Ammon's horn (tissue), 1 donor: ENCODE measurements at regions not wholly inside any gene's neighbourhood (a gene's known extent, or its start where the extent isn't known, plus 50 kb on each side); places are given as distances from the start of the nearest gene placed in this dataset.

Source experiments
- DNase-seq: peaks from one replicate; pipeline ENCODE4 v3.0.0-alpha.2; 2016; ENCODE audit warnings: low spot score

DNA sequence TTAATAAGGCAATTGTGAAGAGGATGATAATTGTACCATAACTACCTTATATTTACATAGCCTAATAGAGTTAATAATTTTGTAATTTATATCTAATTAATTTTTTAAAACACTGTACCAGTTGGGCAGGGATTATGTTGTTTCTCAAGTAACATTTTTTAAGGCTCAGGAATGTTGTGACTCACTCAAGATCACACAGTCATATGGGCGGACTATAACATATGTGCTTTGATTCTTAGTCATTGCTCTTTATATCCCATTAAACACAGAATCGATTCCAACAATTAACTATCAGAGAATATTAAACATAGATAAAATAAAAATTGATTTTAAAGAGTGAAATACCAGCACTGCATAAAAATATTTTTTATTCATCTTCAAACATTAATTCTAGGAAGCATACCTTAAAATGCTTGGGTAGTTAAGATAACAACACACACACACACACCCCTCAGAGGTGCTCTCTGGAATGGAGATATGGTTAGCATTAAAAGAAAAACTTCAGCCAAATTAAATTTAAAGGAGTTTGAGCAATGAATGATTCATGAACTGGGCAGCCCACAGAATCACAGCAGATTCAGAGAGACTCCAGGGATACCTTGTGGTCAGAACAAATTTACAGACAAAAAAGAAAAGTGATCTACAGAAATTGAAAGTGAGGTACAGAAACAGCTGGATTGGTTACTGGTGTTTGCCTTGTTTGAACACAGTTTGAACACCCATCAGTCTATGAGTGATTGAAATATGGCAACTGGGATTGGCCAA is 869.4 kb upstream of the ID2 start:
- no peak for DNase-seq

DNA sequence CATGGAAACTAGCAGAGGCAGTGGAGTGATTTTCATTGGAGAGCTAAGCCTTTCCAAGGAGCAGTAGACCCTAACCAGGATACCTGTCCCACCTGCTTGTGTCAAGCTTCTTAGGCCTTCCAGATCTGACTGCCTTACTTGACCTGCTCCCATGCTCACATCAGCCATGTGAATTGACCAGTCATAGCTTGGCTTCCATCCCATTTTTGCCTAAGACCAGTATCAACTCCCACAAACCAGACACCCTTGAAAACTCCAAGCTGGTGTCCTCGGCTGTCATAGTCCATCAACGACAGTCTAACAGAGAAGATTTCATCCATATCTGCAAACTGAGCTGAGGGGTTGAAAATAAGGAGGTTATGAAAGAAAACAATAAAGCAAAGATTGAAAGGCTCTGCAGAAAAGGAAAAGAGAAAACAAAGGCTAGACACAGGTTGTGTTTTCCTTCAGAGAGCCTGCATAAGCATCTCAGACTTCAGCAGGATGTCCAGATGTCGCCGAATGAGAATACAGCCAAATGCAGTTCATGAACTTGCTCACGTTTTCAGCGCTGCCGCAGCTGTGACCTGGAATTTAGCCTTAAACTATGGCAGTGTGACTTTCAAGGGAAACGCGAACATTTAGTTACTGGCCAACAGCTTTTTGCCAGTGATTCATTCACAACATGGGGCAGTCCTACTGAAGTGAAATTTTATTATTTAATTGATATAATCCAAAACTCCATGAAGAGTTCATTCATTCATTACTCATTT is 868.1 kb upstream of the ID2 start:
- DNase-seq: no peak

- no peak for DNase-seq
Measured at GRCh38 chr2:7815726-7816125, 866.1 kb upstream of the ID2 start.

DNA sequence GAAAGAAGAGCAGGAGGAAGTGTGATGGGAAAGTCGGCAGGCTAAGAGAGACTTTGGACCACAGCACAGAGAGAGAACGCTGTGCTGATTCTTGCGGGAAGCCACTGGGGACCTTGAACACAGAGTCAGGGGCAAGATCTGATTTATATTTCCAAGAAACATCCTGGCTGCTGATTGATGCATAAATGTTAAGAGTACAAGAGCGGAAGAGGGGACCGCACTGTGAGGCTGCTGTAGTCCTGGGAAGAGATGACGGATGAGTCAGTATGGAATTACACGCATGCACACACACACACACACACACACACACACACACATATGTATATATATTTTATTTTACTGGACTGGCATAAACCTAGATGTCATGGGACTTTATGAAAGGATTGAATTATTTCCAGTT is 865.6 kb upstream of the ID2 start:
- no peak for DNase-seq

DNA sequence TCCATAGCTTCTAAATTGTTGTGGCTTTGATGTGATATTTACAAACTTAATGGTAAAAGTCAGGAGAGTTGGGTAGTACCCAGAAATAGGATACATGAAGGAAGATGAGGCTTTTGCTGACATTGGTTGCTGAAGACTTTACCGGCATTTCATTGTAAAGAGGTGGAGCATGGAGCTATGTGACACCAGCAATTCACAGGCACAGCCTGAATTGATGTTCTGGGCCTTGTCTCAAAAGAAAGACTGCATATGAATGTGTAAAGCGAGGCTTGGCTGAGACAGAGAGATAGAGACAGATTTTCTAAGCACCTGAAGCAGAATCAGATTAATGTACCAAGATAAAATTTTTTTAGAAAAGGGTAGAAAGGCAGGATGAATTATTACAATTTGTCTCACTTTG is 864.9 kb upstream of the ID2 start:
- no peak for DNase-seq

GRCh38 chr2:7819316-7819715 is 862.5 kb upstream of the ID2 start:
- no peak for DNase-seq

DNA sequence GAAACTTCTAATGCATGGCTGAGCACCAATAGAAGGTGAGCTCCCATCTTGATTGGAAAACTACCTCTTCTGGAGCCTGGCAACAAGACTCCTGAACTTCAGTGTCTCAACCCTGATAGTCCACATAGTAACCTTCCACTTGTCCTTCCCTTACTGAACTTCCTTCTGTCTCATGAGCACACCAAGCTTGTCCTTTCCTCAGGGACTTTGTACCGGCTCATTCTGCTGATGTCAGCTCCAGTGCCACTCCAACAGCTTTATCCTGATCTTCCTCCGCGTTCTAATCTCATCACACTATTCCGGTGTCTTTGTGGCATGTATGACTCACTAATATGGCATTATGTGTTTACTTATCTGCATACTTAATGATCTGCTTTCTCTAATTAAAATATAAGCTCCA is 862.0 kb upstream of the ID2 start:
- no peak for DNase-seq

DNA sequence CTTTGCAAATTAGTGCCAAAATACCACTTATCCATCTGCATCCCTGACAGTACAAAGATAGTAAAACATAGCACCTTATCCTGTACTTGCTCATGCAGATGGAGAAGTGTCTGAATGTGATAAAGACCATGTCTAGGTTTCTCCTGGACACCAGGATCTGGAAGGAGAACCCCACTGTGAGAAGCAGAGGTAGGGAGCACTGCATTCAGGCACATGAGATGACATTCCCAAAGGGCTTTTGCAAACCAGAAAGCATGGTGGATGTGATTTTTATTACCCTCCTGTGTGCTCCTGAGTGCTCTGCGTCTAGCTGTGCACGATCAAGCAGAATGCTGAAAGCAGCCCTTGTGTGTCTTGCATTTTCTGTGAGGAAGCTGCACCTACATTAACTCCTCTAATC is 857.6 kb upstream of the ID2 start:
- DNase-seq: no peak

GRCh38 chr2:7825591-7826312 is 856.1 kb upstream of the ID2 start:
- DNase-seq: no peak

DNA sequence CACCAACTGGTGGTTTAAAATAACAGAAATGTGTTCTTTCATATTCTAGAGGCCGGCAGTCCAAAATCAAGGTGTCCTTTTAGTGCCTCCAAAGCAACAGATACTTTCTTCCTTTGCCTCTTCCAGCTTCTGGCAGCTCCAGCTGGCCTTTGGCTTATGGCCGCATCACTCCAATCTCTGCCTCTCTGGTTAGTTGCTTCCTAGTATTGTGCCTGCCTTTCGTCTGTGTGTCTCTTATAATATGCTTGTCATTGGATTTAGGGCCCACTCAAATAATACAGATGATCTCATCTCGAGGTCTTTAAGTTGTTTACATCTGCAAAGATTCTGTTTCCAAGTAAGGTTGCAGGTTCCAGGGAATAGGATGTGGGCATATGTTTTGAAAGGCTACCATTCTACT is 855.2 kb upstream of the ID2 start:
- DNase-seq: no peak

- DNase-seq: no peak
Measured at GRCh38 chr2:7829241-7829640, 852.6 kb upstream of the ID2 start.

DNA sequence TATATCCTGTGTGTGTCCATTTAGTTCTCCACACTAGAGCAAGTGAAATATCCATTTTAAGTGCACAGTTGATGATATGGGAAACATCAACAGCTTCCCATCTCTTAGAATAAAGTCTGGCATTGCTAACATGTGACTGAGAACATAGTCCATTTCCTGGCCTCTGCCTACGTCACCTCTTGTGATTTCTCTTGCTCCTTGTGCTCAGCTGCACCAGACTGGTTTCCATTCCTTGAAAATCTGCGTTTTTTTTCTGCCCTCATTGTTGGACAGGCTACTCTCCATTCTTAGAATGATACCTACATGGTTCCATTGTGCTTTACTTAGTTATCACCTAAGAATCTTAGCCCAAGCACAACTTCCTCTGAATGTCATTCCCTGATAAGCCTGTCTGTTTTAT is 851.2 kb upstream of the ID2 start:
- DNase-seq: no peak

- no peak for DNase-seq
Measured at GRCh38 chr2:7835151-7835550, 846.7 kb upstream of the ID2 start.

DNA sequence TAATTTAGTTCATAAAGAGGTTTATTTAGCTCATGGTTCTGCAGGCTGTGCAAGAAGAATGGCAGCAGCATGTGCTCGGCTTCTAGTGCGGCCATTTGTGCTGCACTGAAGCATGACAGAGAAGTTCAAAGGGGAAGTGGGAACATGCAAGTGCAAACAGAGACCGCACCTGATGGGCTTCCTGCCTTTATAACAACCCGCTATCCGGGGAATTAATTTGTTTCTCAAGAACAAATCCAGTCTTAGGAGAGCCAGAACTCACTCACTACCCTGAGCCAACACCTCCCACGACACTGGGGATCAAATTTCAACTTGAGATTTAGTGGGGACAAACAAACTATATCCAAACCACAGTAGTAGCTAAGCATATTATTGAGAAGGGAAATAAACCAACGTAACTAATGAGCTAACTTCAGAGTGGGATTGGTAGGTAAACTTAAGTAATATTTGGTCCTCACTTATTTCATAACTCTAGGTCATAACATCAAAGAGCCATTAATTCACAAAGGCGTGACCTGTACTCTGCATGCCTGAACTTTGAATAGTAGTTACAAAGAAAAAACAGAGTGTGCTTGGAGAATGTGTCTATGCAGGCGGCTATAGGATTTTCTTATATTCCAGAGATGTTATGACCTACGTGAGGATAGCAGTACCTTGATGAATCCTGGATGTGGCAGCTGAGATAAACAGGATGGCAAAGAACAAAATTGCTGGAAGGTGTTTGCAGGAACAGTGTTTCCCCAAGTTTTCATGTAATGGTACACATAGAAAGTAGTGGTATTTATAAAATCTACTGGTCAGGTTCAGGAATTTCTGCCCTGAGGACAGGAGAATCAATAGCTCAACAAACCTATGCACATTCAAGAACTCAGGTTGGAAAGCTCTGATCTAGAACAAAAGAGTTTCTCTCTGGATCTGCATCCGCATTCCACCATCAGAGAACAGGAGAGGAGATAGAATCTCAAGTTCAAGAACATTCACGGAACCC is 845.9 kb upstream of the ID2 start:
- DNase-seq: no peak

DNA sequence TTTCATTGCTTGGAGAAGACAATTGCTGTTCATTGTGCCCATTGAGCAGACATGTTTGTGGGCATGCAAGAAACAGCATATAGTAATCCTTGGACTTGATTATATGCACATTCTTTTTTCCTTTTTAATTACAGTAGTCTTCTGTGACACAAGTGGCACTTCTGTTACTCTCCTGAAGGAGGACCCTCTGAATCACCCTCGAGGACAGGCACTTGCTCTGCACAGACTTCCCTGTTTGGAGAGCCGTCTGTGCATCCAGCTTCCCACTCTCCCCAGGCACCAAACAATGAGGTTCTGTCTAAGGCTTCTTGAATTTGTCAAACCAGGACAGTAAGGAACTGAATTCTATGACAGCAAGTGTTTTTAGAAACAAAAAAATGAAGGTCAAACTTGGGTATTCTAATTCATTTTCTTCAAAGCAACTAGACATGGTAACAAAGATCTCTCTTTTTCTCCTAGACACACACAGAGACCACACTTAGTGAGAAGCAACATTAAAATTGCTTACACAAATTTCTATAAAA is 844.6 kb upstream of the ID2 start:
- no peak for DNase-seq

GRCh38 chr2:7838669-7839068 is 843.2 kb upstream of the ID2 start:
- no peak for DNase-seq

DNA sequence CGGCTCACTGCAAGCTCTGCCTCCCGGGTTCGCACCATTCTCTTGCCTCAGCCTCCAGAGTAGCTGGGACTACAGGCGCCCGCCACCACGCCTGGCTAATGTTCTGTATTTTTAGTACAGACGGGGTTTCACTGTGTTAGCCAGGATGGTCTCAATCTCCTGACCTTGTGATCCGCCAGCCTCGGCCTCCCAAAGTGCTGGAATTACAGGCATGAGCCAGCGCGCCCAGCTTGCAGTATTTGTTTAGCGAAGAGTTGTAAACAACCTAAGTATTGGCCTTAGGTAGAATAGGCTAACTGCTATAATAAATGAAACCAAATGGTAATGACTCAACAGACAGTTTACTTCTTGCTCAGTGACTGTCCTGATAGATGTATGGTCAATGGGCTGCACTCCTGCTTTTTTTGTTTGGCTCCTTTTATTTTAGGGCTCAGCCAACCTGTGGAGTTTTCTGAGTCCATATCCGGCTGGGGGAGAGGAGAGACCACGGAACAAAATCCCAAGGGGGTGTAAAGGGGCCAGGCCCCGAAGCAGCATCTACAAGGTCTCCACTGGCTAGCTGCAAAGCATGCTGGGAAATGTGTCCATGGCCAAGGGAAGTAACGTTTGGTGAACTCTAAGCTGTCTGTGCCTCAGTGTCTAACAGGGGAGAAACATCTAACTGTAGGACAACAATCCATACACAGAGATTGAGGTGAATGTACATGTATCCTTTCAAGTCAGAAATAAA is 841.0 kb upstream of the ID2 start:
- DNase-seq: no peak

- DNase-seq: no peak
Measured at GRCh38 chr2:7841751-7842150, 840.1 kb upstream of the ID2 start.

- no peak for DNase-seq
Measured at GRCh38 chr2:7844414-7844965, 837.4 kb upstream of the ID2 start.

- DNase-seq: no peak
Measured at GRCh38 chr2:7845332-7845731, 836.5 kb upstream of the ID2 start.

GRCh38 chr2:7846607-7847006 is 835.2 kb upstream of the ID2 start:
- no peak for DNase-seq
